ENCODE measurements at regions not wholly inside any gene's neighbourhood (a gene's known extent, or its start where the extent isn't known, plus 50 kb on each side); places are given as distances from the start of the nearest gene placed in this dataset.

GRCh38 chr3:153026026-153026425 lies 136.0 kb upstream of the RAP2B start:
- no peak for TF ChIP-seq POLR2A (IDR thresholded peaks at IDR 0.05; ENCODE audit: borderline replicate concordance, extremely low read depth, insufficient read depth, insufficient read length)
- peak; percentile 42 to 86 (median 81) for TF ChIP-seq CTCF (IDR thresholded peaks at IDR 0.05 in 2 of 3, conservative IDR thresholded peaks at IDR 0.05 in 1 of 3; ENCODE audit: borderline replicate concordance in 1 of 3, insufficient read depth in 1 of 3, low read depth in 2 of 3, low read length in 2 of 3)
- TF ChIP-seq REST (IDR thresholded peaks at IDR 0.05; ENCODE audit: low read depth) = no peak
- TF ChIP-seq YY1 (IDR thresholded peaks at IDR 0.05; ENCODE audit: extremely low read depth, insufficient replicate concordance, low read depth, low read length) = no peak
- no peak for TF ChIP-seq TCF7L2 (IDR thresholded peaks at IDR 0.05; ENCODE audit: borderline replicate concordance, extremely low read depth, insufficient read depth, insufficient read length)
